ENCODE measurements at regions not wholly inside any gene's neighbourhood (a gene's known extent, or its start where the extent isn't known, plus 50 kb on each side); places are given as distances from the start of the nearest gene placed in this dataset.

GRCh38 chr10:130900441-130901160, 410.9 kb downstream of the TCERG1L start:
- no peak for DNase-seq (ENCODE audit: low spot score)

DNA sequence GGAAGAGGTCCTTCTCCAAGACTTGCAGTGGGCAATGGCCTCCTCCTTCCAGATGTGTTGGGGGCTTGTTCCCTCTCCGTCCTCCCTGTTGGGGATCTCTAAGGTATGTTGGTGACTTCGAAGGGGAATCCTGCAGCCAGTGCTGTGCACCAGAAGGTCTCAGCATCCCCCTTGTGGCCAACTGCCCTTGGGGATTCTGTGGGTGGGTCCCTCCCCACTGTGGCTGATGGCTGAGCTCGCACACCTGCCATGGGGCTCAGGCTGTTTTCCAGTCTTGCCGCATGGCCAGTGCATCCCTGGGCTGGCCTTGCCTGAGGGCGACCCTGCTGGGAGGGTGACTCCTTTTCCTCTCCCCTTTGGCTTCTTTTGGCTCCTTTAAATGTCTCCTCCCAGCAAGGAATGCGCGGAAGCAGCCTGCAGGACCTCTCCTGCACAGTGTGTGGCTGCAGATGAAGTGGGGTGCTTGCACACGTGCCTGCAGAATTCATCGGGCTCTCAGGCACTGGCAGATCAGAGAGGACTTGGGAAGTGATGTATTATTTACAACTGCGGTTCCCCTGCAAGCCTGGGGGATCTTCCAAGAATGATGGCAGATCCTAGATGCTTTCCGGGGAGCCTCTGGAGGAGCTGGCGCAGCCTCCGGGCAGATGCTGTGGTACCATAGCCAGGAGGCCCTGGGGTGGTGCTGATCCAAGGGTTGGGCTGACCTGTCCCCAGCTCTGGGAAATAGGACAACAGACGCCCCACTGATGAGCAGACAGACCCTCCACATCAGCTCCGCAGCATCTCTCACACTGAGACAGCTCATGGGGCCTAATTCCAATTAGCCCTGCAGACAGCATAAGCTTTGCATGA, 410.0 kb downstream of the TCERG1L start:
- DNase-seq (ENCODE audit: low spot score) = no peak

DNA sequence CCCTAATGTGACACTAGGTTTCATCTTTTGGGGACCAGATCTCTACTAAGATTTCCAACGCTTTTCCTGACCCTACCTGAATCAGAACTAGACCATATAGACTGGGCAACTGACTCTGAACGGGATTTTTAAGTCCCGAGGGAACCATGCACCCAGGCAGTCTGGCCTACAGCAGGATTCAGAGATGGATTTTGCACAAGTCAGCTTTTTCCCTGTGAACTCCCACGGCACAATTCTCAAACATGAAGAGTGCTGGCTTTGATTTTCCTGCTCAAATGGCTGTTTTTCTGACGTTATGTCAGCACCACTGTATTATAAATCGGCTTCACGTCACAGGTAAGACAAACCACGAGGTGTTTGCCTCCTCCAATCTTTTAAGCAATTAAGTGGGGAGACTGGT, 409.1 kb downstream of the TCERG1L start:
- DNase-seq (ENCODE audit: low spot score) = no peak

DNA sequence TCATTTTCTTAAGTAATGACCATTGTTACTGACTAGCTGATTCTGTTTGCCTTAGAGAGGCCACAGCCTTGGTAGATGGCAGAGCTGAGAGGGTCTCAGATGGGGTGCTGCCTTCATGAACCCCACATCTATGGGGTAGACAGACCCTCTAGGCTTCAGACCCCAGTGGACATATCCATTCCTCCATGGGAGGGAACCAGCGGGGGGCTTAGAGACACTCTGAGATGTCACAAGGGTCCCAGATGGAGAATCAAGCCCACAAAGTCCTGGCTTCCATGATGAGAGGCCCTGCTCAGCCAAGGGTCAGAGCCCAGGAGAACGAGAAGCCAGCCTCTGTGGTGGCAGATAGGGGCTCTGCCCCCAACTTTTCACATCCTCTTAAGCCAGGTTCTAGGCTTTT, 408.6 kb downstream of the TCERG1L start:
- DNase-seq (ENCODE audit: low spot score) = no peak

- DNase-seq (ENCODE audit: low spot score) = no peak
These were observed 406.8 kb downstream of the TCERG1L start for GRCh38 chr10:130904676-130905075.

- DNase-seq (ENCODE audit: low spot score) = no peak
These were observed 406.1 kb downstream of the TCERG1L start for GRCh38 chr10:130905386-130905785.

- no peak for DNase-seq (ENCODE audit: low spot score)
These were observed 405.6 kb downstream of the TCERG1L start for GRCh38 chr10:130905921-130906320.

DNA sequence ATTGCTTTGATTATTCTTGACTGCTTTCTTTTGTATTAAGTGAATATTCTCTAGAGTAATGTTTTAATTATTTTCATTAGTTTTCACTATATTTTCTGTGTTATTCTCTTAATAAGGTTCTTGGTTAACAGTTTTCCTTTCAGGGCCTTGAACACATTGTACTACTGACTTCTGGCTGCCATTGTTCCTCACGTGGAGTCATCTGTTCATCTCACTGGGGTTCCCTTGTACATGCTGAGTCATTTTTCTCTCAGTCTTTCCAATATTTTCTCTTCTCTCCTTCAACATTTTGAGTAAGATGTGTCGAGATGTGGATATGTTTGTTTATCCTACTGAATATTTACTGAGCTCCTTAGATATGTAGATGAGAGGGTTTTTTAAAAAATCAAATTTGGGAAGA, 400.7 kb downstream of the TCERG1L start:
- no peak for DNase-seq (ENCODE audit: low spot score)

DNA sequence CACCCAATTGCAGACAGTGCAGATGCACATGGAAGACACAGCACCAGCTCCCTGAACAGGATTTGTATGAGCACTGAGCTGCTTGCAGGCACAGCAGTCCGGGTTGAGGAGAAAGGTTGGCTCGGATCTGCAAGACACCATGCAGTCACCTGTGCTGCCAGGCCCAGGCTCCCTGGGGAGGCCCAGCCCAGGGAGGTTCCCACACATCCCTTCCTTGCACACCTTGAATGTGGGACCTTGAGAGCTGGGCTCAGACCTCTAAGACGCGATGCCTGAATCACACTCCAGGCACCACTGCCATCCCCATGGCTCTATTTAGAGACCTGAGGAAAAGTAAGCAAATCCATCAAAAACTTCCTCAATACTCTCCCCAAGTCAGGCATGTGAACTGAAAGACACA, 397.7 kb downstream of the TCERG1L start:
- no peak for DNase-seq (ENCODE audit: low spot score)

- DNase-seq (ENCODE audit: low spot score) = no peak
These were observed 397.2 kb downstream of the TCERG1L start for GRCh38 chr10:130914367-130914766.

DNA sequence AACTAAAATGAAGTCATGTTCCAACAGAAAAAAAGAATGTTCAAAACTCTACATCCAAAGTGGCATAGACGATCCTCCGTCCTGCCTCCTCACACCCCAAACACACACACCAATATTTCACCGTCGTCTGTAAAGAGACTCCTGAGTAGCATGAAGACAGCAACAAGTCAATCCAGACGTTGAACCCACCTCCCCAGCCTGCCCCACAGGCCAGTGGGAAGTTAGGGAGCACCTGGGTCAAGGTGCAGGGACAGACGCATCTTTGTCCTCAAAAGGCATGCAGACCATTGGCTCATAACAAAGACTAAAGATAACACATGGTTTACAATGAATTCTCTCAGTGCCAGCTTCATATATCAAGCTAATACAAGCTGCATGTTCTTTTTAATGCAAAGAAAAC, 396.5 kb downstream of the TCERG1L start:
- no peak for DNase-seq (ENCODE audit: low spot score)

- no peak for DNase-seq (ENCODE audit: low spot score)
These were observed 390.1 kb downstream of the TCERG1L start for GRCh38 chr10:130921461-130921860.

DNA sequence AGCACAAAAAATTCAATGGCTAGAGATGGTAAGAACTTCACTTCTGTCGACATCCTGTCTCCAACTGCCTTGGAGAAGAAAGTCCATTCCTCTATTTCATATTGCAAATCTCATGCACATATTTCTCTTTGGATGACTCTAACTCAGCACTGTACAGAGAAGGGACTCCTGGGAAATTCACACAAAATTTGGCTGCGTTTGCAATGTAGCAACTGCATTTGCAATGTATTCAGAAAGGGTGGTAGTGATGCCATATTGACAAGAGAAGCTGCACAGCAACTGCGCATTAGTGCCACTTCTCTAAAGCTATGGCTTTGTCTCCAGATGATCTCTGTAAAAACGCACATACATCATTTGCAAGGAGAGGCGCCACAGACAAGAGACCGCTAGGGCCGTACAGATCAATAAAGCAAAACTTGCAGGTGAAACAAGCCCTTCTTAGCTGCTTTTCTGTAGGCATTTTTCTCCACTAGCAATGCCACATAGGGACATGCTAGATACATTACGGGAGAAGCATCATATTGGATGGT, 389.5 kb downstream of the TCERG1L start:
- DNase-seq (ENCODE audit: low spot score) = no peak

GRCh38 chr10:130923596-130923995, 387.9 kb downstream of the TCERG1L start:
- DNase-seq (ENCODE audit: low spot score) = no peak

DNA sequence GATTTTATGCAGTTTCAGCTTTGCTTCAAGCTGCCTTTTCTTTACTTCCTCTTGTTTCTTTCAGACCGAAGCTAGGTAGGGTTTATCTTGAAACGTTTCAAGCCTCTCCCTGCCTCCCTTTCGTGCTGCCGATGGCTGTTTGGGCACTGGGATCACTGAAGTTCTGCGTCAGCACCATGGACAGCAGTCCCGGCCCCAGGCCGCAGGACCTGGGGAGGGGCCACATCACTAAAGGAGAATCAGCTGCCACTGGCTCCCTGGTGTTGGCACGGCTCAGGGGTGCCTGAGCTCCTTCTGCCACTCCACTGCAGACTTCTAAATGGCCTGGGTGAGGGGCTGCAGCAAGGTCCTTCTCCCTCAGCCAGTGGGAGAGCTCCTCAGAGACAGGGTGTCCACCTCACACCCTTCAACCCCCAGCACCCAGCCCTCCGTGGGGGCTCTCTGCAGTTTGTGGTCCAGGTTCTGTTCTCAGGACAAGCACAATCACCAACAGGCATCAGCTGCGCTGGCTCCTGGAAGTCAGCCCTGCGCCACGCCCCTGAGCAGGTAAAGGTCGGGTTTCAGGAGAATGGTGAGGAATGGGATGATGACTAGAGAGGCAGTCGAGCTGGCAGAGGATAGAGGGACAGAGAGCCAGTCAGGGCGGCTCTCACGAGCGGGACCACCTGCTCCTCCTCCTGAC, 387.2 kb downstream of the TCERG1L start:
- peak; percentile 25 for DNase-seq (ENCODE audit: low spot score)

DNA sequence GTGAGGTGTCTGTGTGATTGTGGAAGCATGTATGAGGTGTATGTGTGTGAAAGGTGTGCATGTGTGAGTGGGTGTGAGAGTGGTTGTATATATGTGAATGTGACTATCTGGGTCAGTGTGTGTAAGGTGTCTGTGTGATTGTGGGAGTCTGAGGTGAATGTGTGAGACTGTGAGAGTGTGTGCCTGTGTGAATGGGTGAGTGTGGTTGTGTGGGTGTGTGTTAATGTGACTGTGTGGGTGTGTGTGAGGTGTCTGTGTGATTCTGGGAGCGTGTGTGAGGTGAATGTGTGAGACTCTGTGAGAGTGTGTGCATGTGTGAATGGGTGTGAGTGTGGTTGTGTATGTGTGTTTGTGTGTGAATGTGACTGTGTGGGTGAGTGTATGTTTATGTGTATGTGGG, 385.1 kb downstream of the TCERG1L start:
- DNase-seq (ENCODE audit: low spot score) = no peak

- DNase-seq (ENCODE audit: low spot score) = no peak
These were observed 384.4 kb downstream of the TCERG1L start for GRCh38 chr10:130927157-130927556.

DNA sequence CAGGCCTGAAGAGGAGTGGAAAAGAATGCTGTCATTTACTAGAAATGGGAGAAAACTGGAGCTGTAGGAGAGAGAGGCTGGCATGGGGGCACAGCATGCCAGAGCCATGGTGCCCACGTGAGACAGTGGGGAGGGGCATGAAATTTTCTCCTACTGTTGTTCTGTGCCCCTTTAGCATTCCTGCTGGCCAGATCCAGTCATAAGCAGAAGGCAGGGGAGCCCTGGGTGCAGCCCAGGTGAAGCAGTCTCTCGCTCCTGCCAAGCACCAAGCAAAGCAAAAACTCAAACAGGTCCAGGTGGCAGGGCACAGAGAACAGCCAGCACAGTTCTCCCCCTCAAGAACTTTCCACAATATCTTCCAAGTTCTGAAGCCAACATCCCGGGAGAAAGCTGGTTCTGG, 383.2 kb downstream of the TCERG1L start:
- DNase-seq (ENCODE audit: low spot score) = no peak

DNA sequence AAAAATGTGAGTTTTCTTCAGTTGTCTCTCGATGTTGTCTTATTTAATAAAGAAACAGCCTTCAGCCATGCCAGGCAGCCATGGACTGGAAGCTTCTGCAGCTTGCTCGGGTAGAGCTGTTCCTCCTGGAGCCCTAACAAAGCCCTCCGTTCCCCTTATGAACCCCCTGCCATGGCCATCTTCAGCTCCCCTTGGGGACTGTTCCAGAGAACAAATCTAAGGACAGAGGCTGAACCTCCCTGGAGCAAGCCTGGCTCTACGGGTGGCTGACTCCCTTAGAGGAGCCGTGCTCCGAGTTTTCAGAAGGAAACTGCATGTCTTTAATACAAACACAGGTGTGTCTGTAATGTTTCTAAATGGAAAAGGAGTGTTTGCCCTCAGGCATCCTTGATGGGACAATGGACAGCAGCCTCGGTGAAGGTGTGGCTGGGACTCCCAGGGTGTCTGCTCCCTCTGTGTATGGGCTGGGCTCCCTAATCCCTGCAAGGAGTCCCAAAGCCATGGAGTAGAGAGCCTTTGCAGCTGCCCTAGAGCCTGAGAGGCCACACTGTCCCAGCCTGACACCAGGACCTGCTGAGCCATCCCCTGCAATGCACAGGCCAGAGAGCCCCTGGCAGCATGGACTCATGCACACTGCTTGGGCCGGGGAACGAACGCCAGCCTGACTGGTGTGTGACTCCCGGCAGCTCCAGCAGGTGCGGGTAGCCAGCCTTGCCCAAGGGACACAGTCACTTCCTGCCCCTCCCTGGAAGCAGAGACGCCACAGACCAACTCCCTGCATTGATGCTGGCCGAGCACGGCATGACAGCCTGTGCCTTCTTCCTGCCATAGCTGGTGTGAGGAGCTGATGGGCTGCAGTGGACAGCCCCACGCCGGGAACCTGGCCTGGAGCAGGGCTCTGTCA, 381.8 kb downstream of the TCERG1L start:
- no peak for DNase-seq (ENCODE audit: low spot score)

- no peak for DNase-seq (ENCODE audit: low spot score)
These were observed 380.7 kb downstream of the TCERG1L start for GRCh38 chr10:130930821-130931220.

GRCh38 chr10:130931256-130931655, 380.3 kb downstream of the TCERG1L start:
- peak; percentile 62 for DNase-seq (ENCODE audit: low spot score)

Data from umbilical cord (tissue), 1 donor.